ACC112 (cell line): ENCODE measurements at regions not wholly inside any gene's neighbourhood (a gene's known extent, or its start where the extent isn't known, plus 50 kb on each side); places are given as distances from the start of the nearest gene placed in this dataset.

Experiments used
- H2AFZ ChIP-seq: fragments of 200-600 bp; sonication (generic); one replicate; pipeline ENCODE4 v1.6.0; 2017; ENCODE audit warnings: antibody characterized with exemption, low read length; ENCODE audit not compliant: unreplicated experiment
- H3K27ac ChIP-seq: fragments of 200-600 bp; sonication (generic); 2 replicates; pipeline ENCODE4 v1.5.1; 2014; ENCODE audit warnings: low read depth, mild to moderate bottlenecking, antibody characterized with exemption, low read length, moderate library complexity
- H3K27me3 ChIP-seq: fragments of 200-600 bp; sonication (generic); 2 replicates; pipeline ENCODE4 v1.6.1; 2014; ENCODE audit warnings: mild to moderate bottlenecking, antibody characterized with exemption, low read length, moderate library complexity, mixed read lengths; ENCODE audit not compliant: insufficient read depth
- H3K36me3 ChIP-seq: fragments of 200-600 bp; sonication (generic); 2 replicates; pipeline ENCODE4 v1.6.1; 2016; ENCODE audit warnings: mild to moderate bottlenecking, antibody characterized with exemption, low read length, moderate library complexity, mixed read lengths; ENCODE audit not compliant: insufficient read depth
- H3K4me1 ChIP-seq: fragments of 200-600 bp; sonication (generic); one replicate; pipeline ENCODE4 v1.6.1; 2016; ENCODE audit warnings: low read length, mixed read lengths; ENCODE audit not compliant: insufficient read depth, unreplicated experiment, control insufficient read depth
- H3K4me3 ChIP-seq: fragments of 200-600 bp; sonication (generic); 2 replicates; pipeline ENCODE4 v1.5.1; 2014; ENCODE audit warnings: mild to moderate bottlenecking, low read depth, low read length
- H3K79me2 ChIP-seq: fragments of 200-600 bp; sonication (generic); one replicate; pipeline ENCODE4 v1.6.0; 2016; ENCODE audit warnings: low read length; ENCODE audit not compliant: control insufficient read depth, unreplicated experiment, insufficient read depth

- H3K4me3 ChIP-seq = no peak overlapping the region
- H3K27ac ChIP-seq = no peak overlapping the region
- no peaks in the 10 kb centered on the region for H3K4me1 ChIP-seq
- H2AFZ ChIP-seq = no peak overlapping the region
- peaks cover 2% of the 10 kb centered on the region; the same call in 1 of the 2 replicates for H3K27me3 ChIP-seq
- H3K79me2 ChIP-seq = no peaks in the 10 kb centered on the region
- H3K36me3 ChIP-seq = no peaks in the 10 kb centered on the region
These were observed 66.3 kb upstream of the SLCO3A1 start for GRCh38 chr15:91787198-91787597.

DNA sequence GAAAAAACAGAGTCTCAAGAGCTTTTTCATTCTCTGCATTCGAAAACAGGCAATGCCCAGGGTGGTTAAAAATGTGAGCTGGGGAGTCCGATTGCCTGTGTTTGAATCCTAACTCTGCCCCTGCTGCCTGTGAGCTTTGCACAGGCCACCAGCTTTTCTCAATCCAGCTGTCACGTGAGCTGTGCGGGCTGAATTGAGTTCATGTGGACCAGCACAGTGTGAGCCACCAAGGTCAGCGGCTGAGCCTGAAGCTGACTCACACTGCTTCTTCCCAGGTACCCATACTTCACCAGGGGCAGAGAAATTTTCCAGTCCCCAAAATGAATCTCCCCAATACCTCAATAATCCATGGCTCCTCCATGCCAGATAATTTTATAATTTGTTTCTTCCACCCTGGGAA lies 64.4 kb upstream of the SLCO3A1 start:
- Histone ChIP-seq H3K27ac (no peak overlapping the region), H2AFZ (no peak overlapping the region), H3K79me2 (no peaks in the 10 kb centered on the region), H3K4me3 (no peak overlapping the region), H3K36me3 (no peaks in the 10 kb centered on the region), H3K4me1 (no peaks in the 10 kb centered on the region), H3K27me3 (no peaks in the 10 kb centered on the region)

GRCh38 chr15:91790836-91791235 lies 62.7 kb upstream of the SLCO3A1 start:
- Histone ChIP-seq H3K4me1 (no peaks in the 10 kb centered on the region), H3K79me2 (no peaks in the 10 kb centered on the region)

DNA sequence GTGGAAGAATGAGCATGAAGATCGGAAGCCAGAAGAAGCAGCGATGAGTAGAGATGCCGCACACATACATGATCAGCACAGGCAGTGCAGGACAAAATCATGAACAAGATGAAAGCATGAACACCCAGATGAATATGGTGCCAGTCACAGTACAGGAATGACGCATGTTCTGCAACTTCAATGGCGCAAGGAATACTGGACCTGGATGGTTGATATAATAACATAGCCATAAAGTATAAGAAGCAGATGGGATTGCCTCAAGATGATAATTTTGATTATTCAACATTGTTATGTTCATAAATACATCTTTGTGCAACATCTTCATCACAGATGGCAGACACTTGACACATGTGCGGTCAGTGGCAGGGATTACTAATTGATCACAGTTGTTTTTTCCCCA lies 59.7 kb upstream of the SLCO3A1 start:
- Histone ChIP-seq H3K27me3 (no peaks in the 10 kb centered on the region), H3K27ac (no peak overlapping the region), H3K36me3 (no peaks in the 10 kb centered on the region), H2AFZ (no peak overlapping the region), H3K4me1 (no peaks in the 10 kb centered on the region), H3K4me3 (no peak overlapping the region), H3K79me2 (no peaks in the 10 kb centered on the region)

More at GRCh38 chr15:91790836-91791235, 62.7 kb upstream of the SLCO3A1 start:
- Histone ChIP-seq H3K4me3 (no peak overlapping the region), H3K27me3 (no peaks in the 10 kb centered on the region), H3K36me3 (no peaks in the 10 kb centered on the region), H3K27ac (no peak overlapping the region), H2AFZ (no peak overlapping the region)

GRCh38 chr15:91795235-91795634 lies 58.3 kb upstream of the SLCO3A1 start:
- no peaks in the 10 kb centered on the region for H3K79me2 ChIP-seq
- H3K4me1 ChIP-seq = no peaks in the 10 kb centered on the region
- H3K36me3 ChIP-seq = no peaks in the 10 kb centered on the region
- H3K27me3 ChIP-seq = no peaks in the 10 kb centered on the region
- no peak overlapping the region for H2AFZ ChIP-seq
- H3K27ac ChIP-seq = no peak overlapping the region
- H3K4me3 ChIP-seq = no peak overlapping the region

GRCh38 chr15:91801836-91802534 lies 51.5 kb upstream of the SLCO3A1 start:
- Histone ChIP-seq H2AFZ (no peak overlapping the region), H3K79me2 (no peaks in the 10 kb centered on the region), H3K4me1 (no peaks in the 10 kb centered on the region), H3K36me3 (no peaks in the 10 kb centered on the region), H3K4me3 (no peak overlapping the region), H3K27me3 (peaks cover 9% of the 10 kb centered on the region; the same call in 1 of the 2 replicates), H3K27ac (no peak overlapping the region)

DNA sequence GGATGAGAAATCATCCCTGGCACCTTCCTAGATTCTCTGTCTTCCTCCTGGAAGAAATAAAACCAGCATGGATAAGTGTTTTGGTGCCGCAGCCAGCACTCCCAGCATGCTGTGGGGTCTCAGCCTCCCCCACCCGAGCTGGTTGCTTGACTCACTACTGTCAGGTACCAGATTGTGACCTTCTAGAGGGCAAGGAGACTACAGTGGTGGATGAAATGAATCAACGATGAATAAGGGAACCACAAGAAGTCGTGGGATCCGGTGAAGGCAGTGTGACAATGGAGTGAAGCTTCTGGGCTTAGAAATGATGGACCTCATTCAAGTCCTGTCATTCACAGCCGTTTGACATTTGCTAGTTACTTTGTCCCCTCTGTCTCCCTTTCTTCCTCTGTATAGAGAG lies 50.2 kb upstream of the SLCO3A1 start:
- Histone ChIP-seq H3K27me3 (peaks cover 9% of the 10 kb centered on the region; the same call in 1 of the 2 replicates), H3K79me2 (no peaks in the 10 kb centered on the region), H3K4me1 (no peaks in the 10 kb centered on the region), H3K4me3 (no peak overlapping the region), H3K27ac (no peak overlapping the region), H2AFZ (no peak overlapping the region), H3K36me3 (no peaks in the 10 kb centered on the region)
